ENCODE measurements at regions not wholly inside any gene's neighbourhood (a gene's known extent, or its start where the extent isn't known, plus 50 kb on each side); places are given as distances from the start of the nearest gene placed in this dataset.

GRCh38 chr14:101400830-101401229 lies 160.5 kb upstream of the DIO3 start:
- no peaks in the 10 kb centered on the region for H3K9me3 ChIP-seq
- no peak for DNase-seq (ENCODE audit: extremely low spot score)
- H3K27me3 ChIP-seq, result peaks cover 0 to 7% (median 0%) of the 10 kb centered on the region in 4 donors
- no peak for TF ChIP-seq POLR2AphosphoS5 (IDR thresholded peaks at IDR 0.05)
- TF ChIP-seq CTCF (IDR thresholded peaks at IDR 0.05), result no peak
- no peak for TF ChIP-seq POLR2A (IDR thresholded peaks at IDR 0.05; ENCODE audit: low read depth)
- 14% methylated on average over 11 of the region's 11 CpGs for WGBS
- H3K36me3 ChIP-seq, result no peaks in the 10 kb centered on the region
- H3K4me1 ChIP-seq, result peaks cover 0 to 10% (median 8%) of the 10 kb centered on the region in 4 donors
- intact Hi-C loops (cut with DNase I), result no loop called here
- no peak overlapping the region for H3K27ac ChIP-seq (replicated peaks in 1 of 4)
- H3K4me3 ChIP-seq, result no peak overlapping the region

- DNase-seq (ENCODE audit: extremely low spot score), result no peak
- intact Hi-C loops (cut with DNase I), result no loop called here
- Histone ChIP-seq H3K27ac (replicated peaks in 1 of 4) (no peak overlapping the region), H3K9me3 (no peaks in the 10 kb centered on the region), H3K27me3 (peaks cover 0 to 4% (median 0%) of the 10 kb centered on the region in 4 donors), H3K36me3 (no peaks in the 10 kb centered on the region), H3K4me3 (no peak overlapping the region), H3K4me1 (peaks cover 0 to 18% (median 14%) of the 10 kb centered on the region in 4 donors)
- 91% methylated on average over 17 of the region's 23 CpGs for WGBS
- TF ChIP-seq EP300 (IDR thresholded peaks at IDR 0.05), result no peak
- TF ChIP-seq POLR2A (IDR thresholded peaks at IDR 0.05; ENCODE audit: low read depth), result no peak
- TF ChIP-seq CTCF (IDR thresholded peaks at IDR 0.05), result no peak
- no peak for TF ChIP-seq POLR2AphosphoS5 (IDR thresholded peaks at IDR 0.05)
Measured at GRCh38 chr14:101402936-101403660, 158.2 kb upstream of the DIO3 start.

- Histone ChIP-seq H3K4me1 (peaks cover 0 to 21% (median 17%) of the 10 kb centered on the region in 4 donors), H3K4me3 (no peak overlapping the region), H3K36me3 (no peaks in the 10 kb centered on the region), H3K27ac (replicated peaks in 1 of 4) (no peak overlapping the region), H3K9me3 (no peaks in the 10 kb centered on the region), H3K27me3 (no peaks in the 10 kb centered on the region)
- TF ChIP-seq POLR2A (IDR thresholded peaks at IDR 0.05; ENCODE audit: low read depth) (no peak), POLR2AphosphoS5 (IDR thresholded peaks at IDR 0.05) (no peak), CTCF (IDR thresholded peaks at IDR 0.05) (no peak), EP300 (IDR thresholded peaks at IDR 0.05) (no peak)
- DNase-seq (ENCODE audit: extremely low spot score), result no peak
- intact Hi-C loops (cut with DNase I), result no loop called here
- WGBS, result 75% methylated on average over 11 of the region's 11 CpGs
Measured at GRCh38 chr14:101404426-101405170, 156.7 kb upstream of the DIO3 start.

- Histone ChIP-seq H3K36me3 (no peaks in the 10 kb centered on the region), H3K4me1 (peaks cover 0 to 20% (median 17%) of the 10 kb centered on the region in 4 donors), H3K4me3 (no peak overlapping the region), H3K9me3 (no peaks in the 10 kb centered on the region), H3K27ac (replicated peaks in 1 of 4) (no peak overlapping the region), H3K27me3 (no peaks in the 10 kb centered on the region)
- intact Hi-C loops (cut with DNase I), result no loop called here
- DNase-seq (ENCODE audit: extremely low spot score), result no peak
- TF ChIP-seq POLR2A (IDR thresholded peaks at IDR 0.05; ENCODE audit: low read depth) (no peak), CTCF (IDR thresholded peaks at IDR 0.05) (no peak), POLR2AphosphoS5 (IDR thresholded peaks at IDR 0.05) (no peak), EP300 (IDR thresholded peaks at IDR 0.05) (no peak)
- 70% methylated on average over 12 of the region's 12 CpGs for WGBS
Measured at GRCh38 chr14:101405171-101405883, 156.0 kb upstream of the DIO3 start.
